H9 (cell line): ENCODE measurements at regions not wholly inside any gene's neighbourhood (a gene's known extent, or its start where the extent isn't known, plus 50 kb on each side); places are given as distances from the start of the nearest gene placed in this dataset.

Experiments used
- DNase-seq: peaks from one replicate; pipeline ENCODE4 v3.0.0-alpha.2; 2017
- H2AFZ ChIP-seq: one replicate; pipeline ENCODE4 v1.6.1; 2013; ENCODE audit warnings: mild to moderate bottlenecking, low read length, control low read depth, moderate library complexity
- H2AK5ac ChIP-seq: 2 replicates; pipeline ENCODE4 v1.6.1; 2013; ENCODE audit warnings: low read length, control low read depth, mixed read lengths; ENCODE audit not compliant: insufficient read length
- H2BK120ac ChIP-seq: one replicate; pipeline ENCODE4 v1.6.1; 2013; ENCODE audit warnings: low read depth, mild to moderate bottlenecking, low read length, control low read depth, inconsistent platforms; ENCODE audit not compliant: poor library complexity, severe bottlenecking
- H2BK12ac ChIP-seq: 2 replicates; pipeline ENCODE4 v1.6.1; 2013; ENCODE audit warnings: low read length, control low read depth, mixed read lengths, low read depth; ENCODE audit not compliant: insufficient read length
- H2BK15ac ChIP-seq: 2 replicates; pipeline ENCODE4 v1.6.1; 2013; ENCODE audit warnings: low read depth, low read length, control low read depth
- H2BK20ac ChIP-seq: one replicate; pipeline ENCODE4 v1.6.1; 2013; ENCODE audit warnings: low read depth, mild to moderate bottlenecking, low read length, control low read depth, inconsistent platforms; ENCODE audit not compliant: poor library complexity, severe bottlenecking
- H2BK5ac ChIP-seq: 2 replicates; pipeline ENCODE4 v1.6.1; 2013; ENCODE audit warnings: low read length, control low read depth, mixed read lengths; ENCODE audit not compliant: insufficient read length
- H3K14ac ChIP-seq: 2 replicates; pipeline ENCODE4 v1.6.1; 2013; ENCODE audit warnings: low read length, control low read depth; ENCODE audit not compliant: insufficient read depth
- H3K18ac ChIP-seq: 2 replicates; pipeline ENCODE4 v1.6.1; 2013; ENCODE audit warnings: low read depth, mild to moderate bottlenecking, mixed read lengths, low read length, control low read depth; ENCODE audit not compliant: insufficient read length
- H3K23ac ChIP-seq: 2 replicates; pipeline ENCODE4 v1.6.1; 2013; ENCODE audit warnings: low read length, control low read depth, mixed read lengths, low read depth; ENCODE audit not compliant: insufficient read length
- H3K23me2 ChIP-seq: 2 replicates; pipeline ENCODE4 v1.6.1; 2013; ENCODE audit warnings: low read depth, mild to moderate bottlenecking, mixed read lengths, low read length, control low read depth; ENCODE audit not compliant: insufficient read length, poor library complexity, severe bottlenecking
- H3K27ac ChIP-seq: 2 replicates; pipeline ENCODE4 v1.5.1; 2013; ENCODE audit warnings: low read length, control low read depth, mixed read lengths, low read depth; ENCODE audit not compliant: insufficient read length
- H3K27me3 ChIP-seq: 2 replicates; pipeline ENCODE4 v1.6.1; 2013; ENCODE audit warnings: low read length, control low read depth, inconsistent platforms; ENCODE audit not compliant: insufficient read depth
- H3K4ac ChIP-seq: 2 replicates; pipeline ENCODE4 v1.6.1; 2013; ENCODE audit warnings: low read depth, mild to moderate bottlenecking, control low read depth, inconsistent platforms, low read length, moderate library complexity
- H3K4me1 ChIP-seq: 2 replicates; pipeline ENCODE4 v1.6.1; 2013; ENCODE audit warnings: low read length, control low read depth, inconsistent platforms; ENCODE audit not compliant: insufficient read depth
- H3K4me2 ChIP-seq: 2 replicates; pipeline ENCODE4 v1.6.1; 2013; ENCODE audit warnings: low read length, control low read depth, mixed read lengths; ENCODE audit not compliant: insufficient read length, insufficient read depth
- H3K56ac ChIP-seq: 2 replicates; pipeline ENCODE4 v1.6.1; 2013; ENCODE audit warnings: low read depth, mild to moderate bottlenecking, mixed read lengths, low read length, control low read depth; ENCODE audit not compliant: insufficient read length
- H3K79me1 ChIP-seq: 2 replicates; pipeline ENCODE4 v1.6.1; 2013; ENCODE audit warnings: low read depth, mild to moderate bottlenecking, moderate library complexity, low read length, control low read depth, inconsistent platforms; ENCODE audit not compliant: insufficient read depth, poor library complexity, severe bottlenecking
- H3K79me2 ChIP-seq: 2 replicates; pipeline ENCODE4 v1.6.1; 2013; ENCODE audit warnings: low read length, control low read depth, inconsistent platforms; ENCODE audit not compliant: insufficient read depth
- H3K9ac ChIP-seq: 2 replicates; pipeline ENCODE4 v1.6.1; 2013; ENCODE audit warnings: low read length, control low read depth, mixed read lengths; ENCODE audit not compliant: insufficient read length; ENCODE audit errors: extremely low read depth
- H3K9me3 ChIP-seq: one replicate; pipeline ENCODE4 v1.6.1; 2013; ENCODE audit warnings: low read depth, low read length, inconsistent platforms; ENCODE audit not compliant: control insufficient read depth
- H3T11ph ChIP-seq: one replicate; pipeline ENCODE4 v1.6.1; 2013; ENCODE audit warnings: mild to moderate bottlenecking, low read length, control low read depth, inconsistent platforms
- H4K20me1 ChIP-seq: one replicate; pipeline ENCODE4 v1.6.1; 2013; ENCODE audit not compliant: control insufficient read depth, insufficient read length, insufficient read depth
- H4K5ac ChIP-seq: 2 replicates; pipeline ENCODE4 v1.6.1; 2013; ENCODE audit warnings: low read depth, mild to moderate bottlenecking, mixed read lengths, low read length, control low read depth; ENCODE audit not compliant: insufficient read length
- H4K8ac ChIP-seq: replicated peaks from 2 replicates; pipeline ENCODE4 v1.6.1; 2013; ENCODE audit warnings: low read length, control low read depth, mixed read lengths, low read depth; ENCODE audit not compliant: insufficient read length
- H4K91ac ChIP-seq: 2 replicates; pipeline ENCODE4 v1.6.1; 2013; ENCODE audit warnings: low read depth, mild to moderate bottlenecking, moderate library complexity, mixed read lengths, low read length, control low read depth; ENCODE audit not compliant: insufficient read length
- H3K27ac Mint-ChIP-seq, 3 experiments: 2 replicates in 2 of 3; 3 replicates in 1 of 3; pipeline ENCODE4 v1.8.0; 2020 to 2021; ENCODE audit warnings: mixed read lengths in 3 of 3, mild to moderate bottlenecking in 1 of 3, moderate library complexity in 1 of 3
- H3K27me3 Mint-ChIP-seq: 2 replicates; pipeline ENCODE4 v1.8.0; 2021; ENCODE audit warnings: low read depth, mild to moderate bottlenecking, moderate library complexity, mixed read lengths
- H3K36me3 Mint-ChIP-seq, 3 experiments: 2 replicates in 2 of 3; 3 replicates in 1 of 3; pipeline ENCODE4 v1.8.0; 2020 to 2021; ENCODE audit warnings: low read depth in 3 of 3, mixed read lengths in 3 of 3; ENCODE audit not compliant: insufficient read depth in 1 of 3
- H3K4me1 Mint-ChIP-seq, 2 experiments: 2 replicates each; pipeline ENCODE4 v1.8.0; 2020; ENCODE audit warnings: mixed read lengths in 2 of 2
- H3K4me3 Mint-ChIP-seq, 2 experiments: 2 replicates in 1 of 2; 3 replicates in 1 of 2; pipeline ENCODE4 v1.8.0; 2020 to 2021; ENCODE audit warnings: mild to moderate bottlenecking in 2 of 2, mixed read lengths in 2 of 2, moderate library complexity in 1 of 2
- H3K9me3 Mint-ChIP-seq, 2 experiments: 2 replicates in 1 of 2; 3 replicates in 1 of 2; pipeline ENCODE4 v1.8.0; 2020; ENCODE audit warnings: mild to moderate bottlenecking in 2 of 2, mixed read lengths in 2 of 2, moderate library complexity in 1 of 2
- WGBS: extraction: QIAGEN DNeasy Blood & Tissue Kit; methylation state at CpG from one replicate; pipeline ENCODE4 v1.1.7; 2013; ENCODE audit warnings: missing lambda C conversion rate, low lambda C conversion rate, mixed read lengths; ENCODE audit not compliant: insufficient read length; ENCODE audit errors: extremely low coverage; 5-methylcytosine and 5-hydroxymethylcytosine counted together
- TF ChIP-seq, protein P1 (sequence below): fragments of 200-600 bp; sonication (generic); conservative IDR thresholded peaks from 3 replicates; pipeline ENCODE4 v1.8.0; 2021; ENCODE audit warnings: antibody characterized with exemption, mild to moderate bottlenecking

DNA sequence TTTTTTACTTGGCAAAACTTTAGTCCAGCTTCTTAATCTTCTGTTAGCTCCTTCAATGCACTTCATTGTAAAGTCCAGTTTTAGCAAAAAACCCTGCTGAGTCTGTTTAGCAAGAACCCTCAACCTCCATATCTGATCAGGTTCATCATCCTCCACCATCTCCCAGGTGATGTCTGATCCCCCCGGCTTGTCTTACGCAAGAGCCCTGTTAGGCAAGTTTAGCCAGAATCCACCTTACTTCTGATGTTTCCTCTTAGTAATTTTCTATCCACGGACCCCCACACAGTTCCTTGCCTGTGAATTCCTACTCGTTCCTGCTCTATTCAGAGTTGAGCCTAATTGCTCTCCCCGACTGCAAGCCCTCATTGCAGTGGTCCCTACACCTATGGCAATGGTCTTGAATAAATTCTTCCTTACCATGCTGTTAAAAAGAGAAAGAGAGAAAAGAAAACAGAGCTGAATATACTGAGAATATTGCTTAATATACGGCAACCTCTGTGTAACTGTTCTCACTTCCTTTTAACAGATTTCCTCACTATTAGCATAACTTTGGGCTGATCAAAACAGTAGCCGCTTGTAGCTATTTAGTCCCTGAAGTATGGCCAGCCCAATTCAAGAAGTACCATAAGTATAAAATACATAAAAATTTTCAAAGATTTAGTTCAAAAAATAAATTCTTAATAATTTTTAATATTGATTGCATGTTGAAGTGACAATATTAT, 78.7 kb upstream of the MME start:
- Histone ChIP-seq H3K4me2 (no peak overlapping the region), H4K5ac (no peak overlapping the region), H3K9me3 (no peaks in the 10 kb centered on the region), H3K23me2 (no peaks in the 10 kb centered on the region), H3K79me1 (no peaks in the 10 kb centered on the region), H3K27ac (no peak overlapping the region), H3K9ac (no peak overlapping the region), H3K4ac (no peak overlapping the region), H4K8ac (no peak overlapping the region), H4K20me1 (no peaks in the 10 kb centered on the region), H3T11ph (no peak overlapping the region), H2BK12ac (no peak overlapping the region), H2BK15ac (no peak overlapping the region), H2AK5ac (no peak overlapping the region), H2BK20ac (no peak overlapping the region), H3K4me1 (no peaks in the 10 kb centered on the region), H4K91ac (no peak overlapping the region), H3K27me3 (no peaks in the 10 kb centered on the region), H3K79me2 (no peaks in the 10 kb centered on the region), H3K14ac (no peak overlapping the region), H3K23ac (no peak overlapping the region), H2BK120ac (no peak overlapping the region), H3K18ac (no peak overlapping the region), H3K56ac (no peak overlapping the region), H2AFZ (no peak overlapping the region), H2BK5ac (no peak overlapping the region)
- no CpG with 5 or more reads among the region's 7 CpGs for WGBS
- TF ChIP-seq, protein P1, sequence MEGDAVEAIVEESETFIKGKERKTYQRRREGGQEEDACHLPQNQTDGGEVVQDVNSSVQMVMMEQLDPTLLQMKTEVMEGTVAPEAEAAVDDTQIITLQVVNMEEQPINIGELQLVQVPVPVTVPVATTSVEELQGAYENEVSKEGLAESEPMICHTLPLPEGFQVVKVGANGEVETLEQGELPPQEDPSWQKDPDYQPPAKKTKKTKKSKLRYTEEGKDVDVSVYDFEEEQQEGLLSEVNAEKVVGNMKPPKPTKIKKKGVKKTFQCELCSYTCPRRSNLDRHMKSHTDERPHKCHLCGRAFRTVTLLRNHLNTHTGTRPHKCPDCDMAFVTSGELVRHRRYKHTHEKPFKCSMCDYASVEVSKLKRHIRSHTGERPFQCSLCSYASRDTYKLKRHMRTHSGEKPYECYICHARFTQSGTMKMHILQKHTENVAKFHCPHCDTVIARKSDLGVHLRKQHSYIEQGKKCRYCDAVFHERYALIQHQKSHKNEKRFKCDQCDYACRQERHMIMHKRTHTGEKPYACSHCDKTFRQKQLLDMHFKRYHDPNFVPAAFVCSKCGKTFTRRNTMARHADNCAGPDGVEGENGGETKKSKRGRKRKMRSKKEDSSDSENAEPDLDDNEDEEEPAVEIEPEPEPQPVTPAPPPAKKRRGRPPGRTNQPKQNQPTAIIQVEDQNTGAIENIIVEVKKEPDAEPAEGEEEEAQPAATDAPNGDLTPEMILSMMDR = no peak
- Mint-ChIP-seq H3K9me3 (peaks cover 10 to 11% of the 10 kb centered on the region in 2 experiments), H3K27ac (no peak overlapping the region), H3K4me3 (no peak overlapping the region), H3K4me1 (peaks cover 3 to 4% of the 10 kb centered on the region in 2 experiments; a peak in 3 of 4 replicates), H3K36me3 (peaks cover 4 to 24% (median 18%) of the 10 kb centered on the region in 3 experiments), H3K27me3 (no peaks in the 10 kb centered on the region)
- no peak for DNase-seq
